BJ (cell line): ENCODE measurements at regions not wholly inside any gene's neighbourhood (a gene's known extent, or its start where the extent isn't known, plus 50 kb on each side); places are given as distances from the start of the nearest gene placed in this dataset.

Experiments
- CTCF ChIA-PET: fragments of 350-600 bp; formaldehyde crosslinking; extraction: SDS; loops from one replicate; lab custom pipeline; 2021; ENCODE audit warnings: antibody characterized with exemption, inconsistent platforms; lab: Yijun Ruan, JAX
- POLR2A ChIA-PET: fragments of 300-600 bp; sonication (Branson Sonifier 250); formaldehyde crosslinking; extraction: SDS; loops from one replicate; lab custom pipeline; 2021; ENCODE audit warnings: antibody characterized with exemption; lab: Charles Lee
- DNase-seq: peaks from one replicate; pipeline ENCODE4 v3.0.0-alpha.2; 2011; ENCODE audit warnings: low read depth
- H3K27me3 ChIP-seq: 2 replicates; pipeline ENCODE4 v1.6.0; 2011; ENCODE audit warnings: low read length; ENCODE audit not compliant: control insufficient read depth, insufficient read depth
- H3K36me3 ChIP-seq: 2 replicates; pipeline ENCODE4 v1.5.1; 2011; ENCODE audit warnings: low read length; ENCODE audit not compliant: control insufficient read depth, insufficient read depth
- H3K4me3 ChIP-seq: 2 replicates; pipeline ENCODE4 v1.5.1; 2011; ENCODE audit warnings: low read depth, mild to moderate bottlenecking, control low read depth, low read length
- TF ChIP-seq, protein P1 (sequence below): IDR thresholded peaks from 2 replicates; pipeline ENCODE4 v1.5.1; 2011; ENCODE audit warnings: low read depth, mild to moderate bottlenecking, control low read depth, inconsistent platforms, low read length, moderate library complexity; ENCODE audit not compliant: insufficient read depth

DNA sequence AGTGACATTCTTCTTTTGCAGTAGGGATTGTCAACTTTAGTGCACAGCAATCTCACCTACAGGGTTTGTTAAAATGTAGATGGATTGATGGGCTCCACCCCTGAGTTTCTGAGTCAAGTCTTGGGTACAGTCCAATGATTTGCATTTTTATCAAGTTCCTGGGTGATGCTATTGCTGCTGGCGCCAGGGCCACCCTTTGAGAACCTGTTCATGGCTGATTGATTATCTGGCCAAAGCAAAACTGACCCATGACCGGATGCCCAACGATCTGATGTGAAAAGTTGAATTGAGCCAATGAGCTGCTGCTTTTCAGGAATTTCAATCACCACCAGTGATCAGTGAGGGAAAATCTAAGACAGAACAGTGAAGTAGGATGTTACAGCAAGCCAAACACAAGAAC lies 675.3 kb downstream of the TMEM182 start:
- POLR2A ChIA-PET = no interaction called here
- Histone ChIP-seq H3K36me3 (no peaks in the 10 kb centered on the region), H3K27me3 (no peaks in the 10 kb centered on the region), H3K4me3 (no peak overlapping the region)
- TF ChIP-seq, protein P1, sequence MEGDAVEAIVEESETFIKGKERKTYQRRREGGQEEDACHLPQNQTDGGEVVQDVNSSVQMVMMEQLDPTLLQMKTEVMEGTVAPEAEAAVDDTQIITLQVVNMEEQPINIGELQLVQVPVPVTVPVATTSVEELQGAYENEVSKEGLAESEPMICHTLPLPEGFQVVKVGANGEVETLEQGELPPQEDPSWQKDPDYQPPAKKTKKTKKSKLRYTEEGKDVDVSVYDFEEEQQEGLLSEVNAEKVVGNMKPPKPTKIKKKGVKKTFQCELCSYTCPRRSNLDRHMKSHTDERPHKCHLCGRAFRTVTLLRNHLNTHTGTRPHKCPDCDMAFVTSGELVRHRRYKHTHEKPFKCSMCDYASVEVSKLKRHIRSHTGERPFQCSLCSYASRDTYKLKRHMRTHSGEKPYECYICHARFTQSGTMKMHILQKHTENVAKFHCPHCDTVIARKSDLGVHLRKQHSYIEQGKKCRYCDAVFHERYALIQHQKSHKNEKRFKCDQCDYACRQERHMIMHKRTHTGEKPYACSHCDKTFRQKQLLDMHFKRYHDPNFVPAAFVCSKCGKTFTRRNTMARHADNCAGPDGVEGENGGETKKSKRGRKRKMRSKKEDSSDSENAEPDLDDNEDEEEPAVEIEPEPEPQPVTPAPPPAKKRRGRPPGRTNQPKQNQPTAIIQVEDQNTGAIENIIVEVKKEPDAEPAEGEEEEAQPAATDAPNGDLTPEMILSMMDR = no peak
- CTCF ChIA-PET = interaction anchor here (0.7 kb wide), 1 partner anchor 121 kb away, joined by 4 read pairs; no protein-coding TSS in a partner anchor
- DNase-seq = no peak

DNA sequence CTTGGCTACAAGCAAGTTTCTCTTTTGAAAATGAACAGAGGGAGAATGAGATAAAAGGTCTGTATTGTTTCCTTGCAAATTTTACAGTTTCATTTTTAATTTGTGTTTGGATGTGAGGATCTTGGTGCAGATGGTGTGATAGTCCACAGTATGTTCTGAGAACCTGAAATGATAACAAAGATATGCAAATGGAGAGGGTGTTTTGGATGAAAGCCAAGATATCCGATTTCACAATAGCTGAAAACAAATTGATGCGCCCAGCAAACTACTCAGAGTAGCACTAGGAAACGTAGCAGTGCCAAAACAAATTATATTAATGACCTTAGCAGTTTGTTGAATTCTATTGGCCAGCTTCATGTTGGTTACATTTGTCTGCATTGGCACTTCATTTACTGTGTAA lies 683.5 kb downstream of the TMEM182 start:
- TF ChIP-seq, protein P1 = no peak
- Histone ChIP-seq H3K36me3 (no peaks in the 10 kb centered on the region), H3K4me3 (no peak overlapping the region), H3K27me3 (no peaks in the 10 kb centered on the region)
- no peak for DNase-seq
- POLR2A ChIA-PET = no interaction called here
- CTCF ChIA-PET = no interaction called here

DNA sequence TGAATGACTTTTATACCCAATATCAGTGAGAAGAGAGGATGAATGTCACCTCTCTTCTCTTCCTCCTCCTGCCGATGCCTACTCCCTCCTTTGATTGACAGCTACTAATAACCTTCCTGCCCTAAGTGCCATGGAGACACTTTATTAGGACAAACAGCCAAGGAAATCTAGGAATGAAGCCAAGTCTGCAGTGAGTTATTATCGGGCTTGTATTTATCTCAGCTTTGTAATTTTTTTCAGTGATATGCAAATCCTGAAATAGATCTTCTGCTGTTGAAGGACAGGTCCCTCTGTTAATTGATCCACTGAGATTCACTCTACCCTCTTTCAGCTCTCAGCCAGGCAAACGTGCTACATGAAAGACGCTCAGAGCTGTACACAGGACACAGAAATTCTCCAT lies 686.7 kb downstream of the TMEM182 start:
- Histone ChIP-seq H3K36me3 (no peaks in the 10 kb centered on the region), H3K4me3 (no peak overlapping the region), H3K27me3 (no peaks in the 10 kb centered on the region)
- ChIA-PET CTCF (no interaction called here), POLR2A (no interaction called here)
- no peak for DNase-seq
- TF ChIP-seq, protein P1 = no peak

DNA sequence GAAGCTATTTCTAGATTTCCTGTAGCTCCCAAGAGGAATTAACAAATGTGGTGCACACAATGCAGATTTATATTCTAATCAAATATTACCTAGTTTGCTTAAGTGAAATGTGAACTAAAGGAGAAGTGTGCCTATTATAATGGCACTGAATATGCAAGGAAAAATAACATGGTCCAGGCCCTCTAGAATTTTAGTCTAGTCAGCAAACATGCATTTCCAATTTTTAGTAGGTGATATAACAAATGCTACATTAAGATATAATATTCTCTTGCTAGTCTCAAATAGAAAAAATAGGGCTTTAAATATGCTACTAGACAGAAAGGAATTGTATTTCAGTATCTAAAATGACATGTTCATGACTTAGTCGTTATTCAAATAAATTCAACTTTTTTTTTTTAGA lies 689.5 kb downstream of the TMEM182 start:
- TF ChIP-seq, protein P1 = no peak
- ChIA-PET POLR2A (no interaction called here), CTCF (no interaction called here)
- no peak overlapping the region for H3K4me3 ChIP-seq
- no peaks in the 10 kb centered on the region for H3K36me3 ChIP-seq
- no peaks in the 10 kb centered on the region for H3K27me3 ChIP-seq
- no peak for DNase-seq

DNA sequence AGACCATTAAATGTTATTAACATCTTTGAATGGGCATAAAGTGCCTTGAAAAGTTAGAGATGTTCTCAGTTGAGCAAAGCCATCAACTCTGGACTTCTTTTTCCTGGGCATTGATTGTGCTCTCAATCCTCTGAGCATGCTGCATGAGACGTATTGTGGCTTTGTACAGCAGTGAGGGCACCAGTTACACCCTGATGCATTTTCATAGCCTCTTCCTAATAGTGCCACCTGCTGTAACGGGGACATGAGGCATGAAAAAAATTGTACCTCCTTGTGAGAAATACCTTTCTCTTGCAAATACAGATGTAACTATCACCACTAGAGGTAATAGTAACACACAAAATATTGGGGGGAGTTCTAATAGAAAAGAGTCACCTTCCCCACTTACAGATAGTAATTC lies 697.5 kb downstream of the TMEM182 start:
- TF ChIP-seq, protein P1 = no peak
- POLR2A ChIA-PET = no interaction called here
- H3K27me3 ChIP-seq = no peaks in the 10 kb centered on the region
- CTCF ChIA-PET = no interaction called here
- no peak overlapping the region for H3K4me3 ChIP-seq
- H3K36me3 ChIP-seq = no peaks in the 10 kb centered on the region
- no peak for DNase-seq
